ENCODE measurements at regions not wholly inside any gene's neighbourhood (a gene's known extent, or its start where the extent isn't known, plus 50 kb on each side); places are given as distances from the start of the nearest gene placed in this dataset.
"Not testable (repeated sequence)": the region's sequence is repeated elsewhere in the genome, so short reads cannot be mapped to it uniquely, and the experiment has no call there.

GRCh38 chrX:3449287-3449686 is 102.8 kb upstream of the MXRA5 start:
- intact Hi-C loops (cut with DNase I) = no loop called here
- DNase-seq (ENCODE audit: missing footprints) (no peak), ATAC-seq (peak; percentile 31)

- intact Hi-C loops (cut with DNase I) = no loop called here
- no peak for ATAC-seq
- no peak for DNase-seq (ENCODE audit: missing footprints)
Observed at GRCh38 chrX:3448563-3448962, 102.1 kb upstream of the MXRA5 start.

- ATAC-seq = no peak
- intact Hi-C loops (cut with DNase I) = no loop called here
- no peak for DNase-seq (ENCODE audit: missing footprints)
Observed at GRCh38 chrX:3445806-3446490, 99.5 kb upstream of the MXRA5 start.

GRCh38 chrX:3443184-3443583 is 96.7 kb upstream of the MXRA5 start:
- intact Hi-C loops (cut with DNase I) = no loop called here
- DNase-seq (ENCODE audit: missing footprints) = no peak

GRCh38 chrX:3442691-3443090 is 96.2 kb upstream of the MXRA5 start:
- intact Hi-C loops (cut with DNase I) = no loop called here
- DNase-seq (ENCODE audit: missing footprints) (no peak), ATAC-seq (no peak)

More at GRCh38 chrX:3443184-3443583, 96.7 kb upstream of the MXRA5 start:
- ATAC-seq = no peak

GRCh38 chrX:3440981-3441380 is 94.5 kb upstream of the MXRA5 start:
- intact Hi-C loops (cut with DNase I) = no loop called here
- DNase-seq (ENCODE audit: missing footprints) = no peak

GRCh38 chrX:3435916-3436315 is 89.5 kb upstream of the MXRA5 start:
- DNase-seq (ENCODE audit: missing footprints); intact Hi-C loops (cut with DNase I); ATAC-seq: not testable (repeated sequence)

More at GRCh38 chrX:3440981-3441380, 94.5 kb upstream of the MXRA5 start:
- no peak for ATAC-seq

- intact Hi-C loops (cut with DNase I) = no loop called here
- DNase-seq (ENCODE audit: missing footprints) = no peak
- ATAC-seq = no peak
Observed at GRCh38 chrX:3435057-3435456, 88.6 kb upstream of the MXRA5 start.

- intact Hi-C loops (cut with DNase I) = no loop called here
- ATAC-seq (no peak), DNase-seq (ENCODE audit: missing footprints) (no peak)
Observed at GRCh38 chrX:3428792-3429191, 82.3 kb upstream of the MXRA5 start.

- DNase-seq (ENCODE audit: missing footprints) = no peak
- intact Hi-C loops (cut with DNase I) = no loop called here
- ATAC-seq = no peak
Observed at GRCh38 chrX:3426552-3426951, 80.1 kb upstream of the MXRA5 start.

- ATAC-seq (no peak), DNase-seq (ENCODE audit: missing footprints) (no peak)
- intact Hi-C loops (cut with DNase I) = no loop called here
Observed at GRCh38 chrX:3425031-3425430, 78.6 kb upstream of the MXRA5 start.

GRCh38 chrX:3420316-3420715 is 73.9 kb upstream of the MXRA5 start:
- no peak for ATAC-seq

GRCh38 chrX:3415011-3415410 is 68.6 kb upstream of the MXRA5 start:
- no peak for DNase-seq (ENCODE audit: missing footprints)

More at GRCh38 chrX:3420316-3420715, 73.9 kb upstream of the MXRA5 start:
- DNase-seq (ENCODE audit: missing footprints) = no peak
- intact Hi-C loops (cut with DNase I) = no loop called here

GRCh38 chrX:3411626-3412025 is 65.2 kb upstream of the MXRA5 start:
- intact Hi-C loops (cut with DNase I); DNase-seq (ENCODE audit: missing footprints); ATAC-seq: not testable (repeated sequence)

More at GRCh38 chrX:3415011-3415410, 68.6 kb upstream of the MXRA5 start:
- intact Hi-C loops (cut with DNase I) = no loop called here
- ATAC-seq = no peak

- DNase-seq (ENCODE audit: missing footprints); intact Hi-C loops (cut with DNase I); ATAC-seq: not testable (repeated sequence)
Observed at GRCh38 chrX:3409936-3410335, 63.5 kb upstream of the MXRA5 start.

GRCh38 chrX:3407781-3408180 is 61.3 kb upstream of the MXRA5 start:
- DNase-seq (ENCODE audit: missing footprints) = no peak
- ATAC-seq = no peak
- intact Hi-C loops (cut with DNase I) = no loop called here

- ATAC-seq (no peak), DNase-seq (ENCODE audit: missing footprints) (no peak)
- intact Hi-C loops (cut with DNase I) = no loop called here
Observed at GRCh38 chrX:3407121-3407520, 60.7 kb upstream of the MXRA5 start.

- ATAC-seq (peak; percentile 34), DNase-seq (ENCODE audit: missing footprints) (no peak)
- intact Hi-C loops (cut with DNase I) = no loop called here
Observed at GRCh38 chrX:3403748-3404147, 57.3 kb upstream of the MXRA5 start.

Data from Right ventricle myocardium inferior (tissue), 1 donor.